Transverse colon (tissue), 4 donors: ENCODE measurements at regions not wholly inside any gene's neighbourhood (a gene's known extent, or its start where the extent isn't known, plus 50 kb on each side); places are given as distances from the start of the nearest gene placed in this dataset.

ENCODE experiments used
- DNase-seq: peaks from one replicate; pipeline ENCODE4 v3.0.0-alpha.2; 2019
- H3K27ac ChIP-seq, 4 donors: fragments of 200-600 bp; sonication (generic); 2 replicates each; pipeline ENCODE4 v1.5.1; 2016 to 2018; ENCODE audit warnings: inconsistent platforms in 4 of 4
- H3K27me3 ChIP-seq: fragments of 200-600 bp; sonication (generic); 2 replicates; pipeline ENCODE4 v1.5.1; 2017; ENCODE audit warnings: inconsistent platforms
- H3K36me3 ChIP-seq, 4 donors: fragments of 200-600 bp; sonication (generic); 2 replicates each; pipeline ENCODE4 v1.5.1; 2017 to 2019; ENCODE audit warnings: inconsistent platforms in 4 of 4
- H3K4me1 ChIP-seq, 4 donors: fragments of 200-600 bp; sonication (generic); 2 replicates each; pipeline ENCODE4 v1.5.1; 2017 to 2020; ENCODE audit warnings: inconsistent platforms in 4 of 4
- H3K4me3 ChIP-seq, 4 donors: fragments of 200-600 bp; sonication (generic); 1 replicate in 1 of 4; 2 replicates in 3 of 4; pipeline versions ENCODE4 v1.5.1 to v1.6.1; 2017 to 2019; ENCODE audit warnings: inconsistent platforms in 4 of 4
- H3K9me3 ChIP-seq, 2 donors: fragments of 200-600 bp; sonication (generic); 2 replicates each; pipeline ENCODE4 v1.5.1; 2017 to 2019; ENCODE audit warnings: inconsistent platforms in 2 of 2
- CTCF ChIP-seq, 5 experiments: fragments of 200-600 bp in 3 of 5; fragments of 450-650 bp in 2 of 5; sonication (generic) in 3 of 5; IDR thresholded peaks; 1 replicate in 2 of 5; 2 replicates in 3 of 5; pipeline ENCODE4 v1.5.1; 2016 to 2017; ENCODE audit warnings: antibody characterized with exemption in 5 of 5, inconsistent platforms in 3 of 5, mild to moderate bottlenecking in 2 of 5, moderate library complexity in 1 of 5
- EP300 ChIP-seq: sonication (generic); formaldehyde crosslinking; IDR thresholded peaks from one replicate; pipeline ENCODE4 v1.6.1; 2017; ENCODE audit warnings: antibody characterized with exemption, low read depth
- POLR2A ChIP-seq: fragments of 450-650 bp; IDR thresholded peaks from one replicate; pipeline ENCODE4 v1.6.1; 2016; ENCODE audit warnings: antibody characterized with exemption, mild to moderate bottlenecking, moderate library complexity
- POLR2AphosphoS5 ChIP-seq, 3 donors: sonication (generic); formaldehyde crosslinking; IDR thresholded peaks; one replicate each; pipeline ENCODE4 v1.6.1; 2016; ENCODE audit warnings: antibody characterized with exemption in 3 of 3
- WGBS, 2 donors: methylation state at CpG; one replicate each; pipeline ENCODE4 v1.1.5; 2018; ENCODE audit warnings: low coverage in 1 of 2; 5-methylcytosine and 5-hydroxymethylcytosine counted together
- in situ Hi-C, 4 donors: fragments of 200-750 bp; cut with MboI; loops; one replicate each; pipeline versions ENCODE4 v1.15.0 to v1.15.1; 2017; ENCODE audit warnings: low sequenced_read_pairs in 3 of 4, low pct_ligation_motif_present in 1 of 4, low pct_unique_long_range_greater_than_20kb in 1 of 4
- intact Hi-C: fragments of 100-400 bp; cut with DNase I; formaldehyde crosslinking; loops from one replicate; pipeline ENCODE4 v1.15.1; 2023; ENCODE audit warnings: low total_unique reads

GRCh38 chr10:100679327-100679726 is 66.1 kb upstream of the PAX2 start:
- TF ChIP-seq POLR2A = no peak
- no peak for TF ChIP-seq CTCF (IDR thresholded peaks at IDR 0.05)
- TF ChIP-seq EP300 = no peak
- no peak for TF ChIP-seq POLR2AphosphoS5 (IDR thresholded peaks at IDR 0.05)
- H3K27me3 ChIP-seq = peaks cover 90% of the 10 kb centered on the region
- no peak for DNase-seq
- WGBS, 2 donors = 0 to 27% methylated on average over 1 to 3 of the region's 3 CpGs
- H3K4me3 ChIP-seq = no peak overlapping the region
- H3K4me1 ChIP-seq = peaks cover 0 to 5% (median 1%) of the 10 kb centered on the region in 4 donors
- in situ Hi-C loops (no loop called here), intact Hi-C loops (no loop called here)
- H3K9me3 ChIP-seq = no peaks in the 10 kb centered on the region
- no peak overlapping the region for H3K27ac ChIP-seq
- H3K36me3 ChIP-seq = no peaks in the 10 kb centered on the region

GRCh38 chr10:100683004-100683403 is 62.4 kb upstream of the PAX2 start:
- peaks cover 100% of the 10 kb centered on the region for H3K27me3 ChIP-seq
- intact Hi-C loops (no loop called here), in situ Hi-C loops (no loop called here)
- DNase-seq = no peak
- H3K4me3 ChIP-seq = no peak overlapping the region
- no peaks in the 10 kb centered on the region for H3K36me3 ChIP-seq
- no peaks in the 10 kb centered on the region for H3K9me3 ChIP-seq
- TF ChIP-seq CTCF (IDR thresholded peaks at IDR 0.05) = no peak
- no peak for TF ChIP-seq POLR2A
- TF ChIP-seq POLR2AphosphoS5 (IDR thresholded peaks at IDR 0.05) = no peak
- TF ChIP-seq EP300 = no peak
- no peak overlapping the region for H3K27ac ChIP-seq
- peaks cover 0 to 5% (median 1%) of the 10 kb centered on the region in 4 donors for H3K4me1 ChIP-seq
- 8% methylated on average over 1 of the region's 1 CpG; no CpG with 5 or more reads in 1 of the 2 donors for WGBS, 2 donors

GRCh38 chr10:100683545-100684300 is 61.7 kb upstream of the PAX2 start:
- Histone ChIP-seq H3K27ac (no peak overlapping the region), H3K9me3 (no peaks in the 10 kb centered on the region), H3K4me1 (peaks cover 0 to 5% (median 1%) of the 10 kb centered on the region in 4 donors), H3K36me3 (no peaks in the 10 kb centered on the region), H3K27me3 (peaks cover 100% of the 10 kb centered on the region), H3K4me3 (no peak overlapping the region)
- in situ Hi-C loops = no loop called here
- intact Hi-C loops = no loop called here
- WGBS, 2 donors = 2 to 9% methylated on average over 7 to 13 of the region's 14 CpGs
- DNase-seq = no peak
- TF ChIP-seq EP300 = no peak
- TF ChIP-seq POLR2AphosphoS5 (IDR thresholded peaks at IDR 0.05) = no peak

- Histone ChIP-seq H3K27me3 (peaks cover 100% of the 10 kb centered on the region), H3K4me3 (no peak overlapping the region), H3K36me3 (no peaks in the 10 kb centered on the region), H3K9me3 (no peaks in the 10 kb centered on the region), H3K4me1 (peaks cover 0 to 5% (median 1%) of the 10 kb centered on the region in 4 donors), H3K27ac (no peak overlapping the region)
- 9 to 12% methylated on average over 9 of the region's 9 CpGs for WGBS, 2 donors
- TF ChIP-seq POLR2A = no peak
- TF ChIP-seq EP300 = no peak
- TF ChIP-seq CTCF (IDR thresholded peaks at IDR 0.05) = no peak
- TF ChIP-seq POLR2AphosphoS5 (IDR thresholded peaks at IDR 0.05) = no peak
- in situ Hi-C loops = no loop called here
- intact Hi-C loops = no loop called here
- no peak for DNase-seq
Measured at GRCh38 chr10:100684688-100685235, 60.6 kb upstream of the PAX2 start.
